ENCODE measurements at regions not wholly inside any gene's neighbourhood (a gene's known extent, or its start where the extent isn't known, plus 50 kb on each side); places are given as distances from the start of the nearest gene placed in this dataset.
"Not testable (repeated sequence)": the region's sequence is repeated elsewhere in the genome, so short reads cannot be mapped to it uniquely, and the experiment has no call there.

- DNase-seq = no peak
Measured at GRCh38 chr18:55912919-55913318, 324.9 kb upstream of the TCF4 start.

GRCh38 chr18:55912071-55912470 is 324.1 kb upstream of the TCF4 start:
- DNase-seq = no peak

GRCh38 chr18:55910296-55910695 is 322.3 kb upstream of the TCF4 start:
- no peak for DNase-seq

GRCh38 chr18:55908901-55909366 is 320.9 kb upstream of the TCF4 start:
- no peak for DNase-seq

- no peak for DNase-seq
Measured at GRCh38 chr18:55907453-55908175, 319.6 kb upstream of the TCF4 start.

- DNase-seq = no peak
Measured at GRCh38 chr18:55906536-55906935, 318.5 kb upstream of the TCF4 start.

- no peak for DNase-seq
Measured at GRCh38 chr18:55903911-55904310, 315.9 kb upstream of the TCF4 start.

- DNase-seq = no peak
Measured at GRCh38 chr18:55900380-55900779, 312.4 kb upstream of the TCF4 start.

GRCh38 chr18:55897091-55897689 is 309.2 kb upstream of the TCF4 start:
- no peak for DNase-seq

GRCh38 chr18:55893948-55894347 is 306.0 kb upstream of the TCF4 start:
- no peak for DNase-seq

- DNase-seq = not testable (repeated sequence)
Measured at GRCh38 chr18:55892862-55893813, 305.1 kb upstream of the TCF4 start.

- DNase-seq = no peak
Measured at GRCh38 chr18:55886886-55887285, 298.9 kb upstream of the TCF4 start.

- no peak for DNase-seq
Measured at GRCh38 chr18:55884498-55884897, 296.5 kb upstream of the TCF4 start.

- no peak for DNase-seq
Measured at GRCh38 chr18:55880617-55881016, 292.6 kb upstream of the TCF4 start.

GRCh38 chr18:55879331-55879730 is 291.3 kb upstream of the TCF4 start:
- no peak for DNase-seq

GRCh38 chr18:55878224-55878623 is 290.2 kb upstream of the TCF4 start:
- DNase-seq = peak; percentile 17

GRCh38 chr18:55877321-55877720 is 289.3 kb upstream of the TCF4 start:
- no peak for DNase-seq

- no peak for DNase-seq
Measured at GRCh38 chr18:55876254-55876653, 288.3 kb upstream of the TCF4 start.

- no peak for DNase-seq
Measured at GRCh38 chr18:55875371-55875901, 287.4 kb upstream of the TCF4 start.

- DNase-seq = no peak
Measured at GRCh38 chr18:55869556-55870501, 281.8 kb upstream of the TCF4 start.

- DNase-seq = no peak
Measured at GRCh38 chr18:55868909-55869308, 280.9 kb upstream of the TCF4 start.

- no peak for DNase-seq
Measured at GRCh38 chr18:55866886-55867285, 278.9 kb upstream of the TCF4 start.
